Panc1 (cell line): ENCODE measurements at regions not wholly inside any gene's neighbourhood (a gene's known extent, or its start where the extent isn't known, plus 50 kb on each side); places are given as distances from the start of the nearest gene placed in this dataset.

Source experiments
- POLR2AphosphoS5 ChIP-seq: IDR thresholded peaks from 2 replicates; pipeline ENCODE4 v1.6.1; 2012; ENCODE audit warnings: mild to moderate bottlenecking, low read depth, low read length, moderate library complexity
- SIN3A ChIP-seq: IDR thresholded peaks from 2 replicates; pipeline ENCODE4 v1.6.1; 2012; ENCODE audit warnings: low read depth, mild to moderate bottlenecking, low read length, moderate library complexity, borderline replicate concordance; ENCODE audit not compliant: insufficient read depth
- TCF7L2 ChIP-seq: IDR thresholded peaks from 2 replicates; pipeline ENCODE4 v1.6.1; 2011; ENCODE audit warnings: mild to moderate bottlenecking, low read depth, low read length, inconsistent platforms
- TF ChIP-seq, protein P1 (sequence below): fragments of 450-650 bp; IDR thresholded peaks from 2 replicates; pipeline ENCODE4 v1.5.1; 2017; ENCODE audit warnings: mild to moderate bottlenecking
- TF ChIP-seq, protein P2 (sequence below), 2 experiments: IDR thresholded peaks; 2 replicates each; pipeline ENCODE4 v1.6.1; 2011 to 2012; ENCODE audit warnings: low read depth in 2 of 2, control low read depth in 1 of 2, low read length in 1 of 2, mild to moderate bottlenecking in 1 of 2, moderate library complexity in 1 of 2; ENCODE audit not compliant: insufficient read depth in 1 of 2

DNA sequence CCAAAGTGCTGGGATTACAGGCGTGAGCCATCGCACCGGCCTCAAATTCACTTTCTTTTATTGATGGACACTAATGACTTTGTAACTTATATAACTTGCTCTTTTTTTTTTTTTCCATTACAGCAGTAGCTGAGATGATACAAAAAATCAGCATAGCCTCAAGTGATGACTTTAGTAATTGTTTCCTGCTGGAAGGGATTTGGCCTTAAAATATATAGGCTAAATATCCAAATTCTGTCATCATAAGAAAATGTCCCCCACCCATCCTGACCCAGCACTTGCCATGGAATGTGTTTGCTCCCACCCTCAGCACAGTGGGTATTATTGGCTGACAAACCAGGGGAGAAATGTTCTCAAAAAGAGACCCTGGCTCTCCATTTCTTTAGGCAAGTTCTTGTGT is 1264.1 kb upstream of the AUTS2 start:
- TF ChIP-seq, protein P1, sequence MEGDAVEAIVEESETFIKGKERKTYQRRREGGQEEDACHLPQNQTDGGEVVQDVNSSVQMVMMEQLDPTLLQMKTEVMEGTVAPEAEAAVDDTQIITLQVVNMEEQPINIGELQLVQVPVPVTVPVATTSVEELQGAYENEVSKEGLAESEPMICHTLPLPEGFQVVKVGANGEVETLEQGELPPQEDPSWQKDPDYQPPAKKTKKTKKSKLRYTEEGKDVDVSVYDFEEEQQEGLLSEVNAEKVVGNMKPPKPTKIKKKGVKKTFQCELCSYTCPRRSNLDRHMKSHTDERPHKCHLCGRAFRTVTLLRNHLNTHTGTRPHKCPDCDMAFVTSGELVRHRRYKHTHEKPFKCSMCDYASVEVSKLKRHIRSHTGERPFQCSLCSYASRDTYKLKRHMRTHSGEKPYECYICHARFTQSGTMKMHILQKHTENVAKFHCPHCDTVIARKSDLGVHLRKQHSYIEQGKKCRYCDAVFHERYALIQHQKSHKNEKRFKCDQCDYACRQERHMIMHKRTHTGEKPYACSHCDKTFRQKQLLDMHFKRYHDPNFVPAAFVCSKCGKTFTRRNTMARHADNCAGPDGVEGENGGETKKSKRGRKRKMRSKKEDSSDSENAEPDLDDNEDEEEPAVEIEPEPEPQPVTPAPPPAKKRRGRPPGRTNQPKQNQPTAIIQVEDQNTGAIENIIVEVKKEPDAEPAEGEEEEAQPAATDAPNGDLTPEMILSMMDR: no peak
- TF ChIP-seq TCF7L2 (no peak), SIN3A (no peak), POLR2AphosphoS5 (no peak)
- TF ChIP-seq, protein P2, sequence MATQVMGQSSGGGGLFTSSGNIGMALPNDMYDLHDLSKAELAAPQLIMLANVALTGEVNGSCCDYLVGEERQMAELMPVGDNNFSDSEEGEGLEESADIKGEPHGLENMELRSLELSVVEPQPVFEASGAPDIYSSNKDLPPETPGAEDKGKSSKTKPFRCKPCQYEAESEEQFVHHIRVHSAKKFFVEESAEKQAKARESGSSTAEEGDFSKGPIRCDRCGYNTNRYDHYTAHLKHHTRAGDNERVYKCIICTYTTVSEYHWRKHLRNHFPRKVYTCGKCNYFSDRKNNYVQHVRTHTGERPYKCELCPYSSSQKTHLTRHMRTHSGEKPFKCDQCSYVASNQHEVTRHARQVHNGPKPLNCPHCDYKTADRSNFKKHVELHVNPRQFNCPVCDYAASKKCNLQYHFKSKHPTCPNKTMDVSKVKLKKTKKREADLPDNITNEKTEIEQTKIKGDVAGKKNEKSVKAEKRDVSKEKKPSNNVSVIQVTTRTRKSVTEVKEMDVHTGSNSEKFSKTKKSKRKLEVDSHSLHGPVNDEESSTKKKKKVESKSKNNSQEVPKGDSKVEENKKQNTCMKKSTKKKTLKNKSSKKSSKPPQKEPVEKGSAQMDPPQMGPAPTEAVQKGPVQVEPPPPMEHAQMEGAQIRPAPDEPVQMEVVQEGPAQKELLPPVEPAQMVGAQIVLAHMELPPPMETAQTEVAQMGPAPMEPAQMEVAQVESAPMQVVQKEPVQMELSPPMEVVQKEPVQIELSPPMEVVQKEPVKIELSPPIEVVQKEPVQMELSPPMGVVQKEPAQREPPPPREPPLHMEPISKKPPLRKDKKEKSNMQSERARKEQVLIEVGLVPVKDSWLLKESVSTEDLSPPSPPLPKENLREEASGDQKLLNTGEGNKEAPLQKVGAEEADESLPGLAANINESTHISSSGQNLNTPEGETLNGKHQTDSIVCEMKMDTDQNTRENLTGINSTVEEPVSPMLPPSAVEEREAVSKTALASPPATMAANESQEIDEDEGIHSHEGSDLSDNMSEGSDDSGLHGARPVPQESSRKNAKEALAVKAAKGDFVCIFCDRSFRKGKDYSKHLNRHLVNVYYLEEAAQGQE (IDR thresholded peaks at IDR 0.05; ENCODE audit: insufficient read depth in 1 of 2, low read depth in 2 of 2, low read length in 1 of 2): no peak
